NCI-H345 treated with DMSO at 0.1 percent for 48 hours (cell line): ENCODE measurements at regions not wholly inside any gene's neighbourhood (a gene's known extent, or its start where the extent isn't known, plus 50 kb on each side); places are given as distances from the start of the nearest gene placed in this dataset.

ENCODE experiments used
- DNase-seq: peaks from one replicate; lab custom pipeline; 2025; ENCODE audit not compliant: unreplicated experiment; lab: John Stamatoyannopoulos, UW

- no peak for DNase-seq
Measured at GRCh38 chr7:155201325-155202087, 96.2 kb upstream of the INSIG1 start.

GRCh38 chr7:155202106-155202871, 95.4 kb upstream of the INSIG1 start:
- DNase-seq: no peak

GRCh38 chr7:155203059-155203881, 94.4 kb upstream of the INSIG1 start:
- no peak for DNase-seq

DNA sequence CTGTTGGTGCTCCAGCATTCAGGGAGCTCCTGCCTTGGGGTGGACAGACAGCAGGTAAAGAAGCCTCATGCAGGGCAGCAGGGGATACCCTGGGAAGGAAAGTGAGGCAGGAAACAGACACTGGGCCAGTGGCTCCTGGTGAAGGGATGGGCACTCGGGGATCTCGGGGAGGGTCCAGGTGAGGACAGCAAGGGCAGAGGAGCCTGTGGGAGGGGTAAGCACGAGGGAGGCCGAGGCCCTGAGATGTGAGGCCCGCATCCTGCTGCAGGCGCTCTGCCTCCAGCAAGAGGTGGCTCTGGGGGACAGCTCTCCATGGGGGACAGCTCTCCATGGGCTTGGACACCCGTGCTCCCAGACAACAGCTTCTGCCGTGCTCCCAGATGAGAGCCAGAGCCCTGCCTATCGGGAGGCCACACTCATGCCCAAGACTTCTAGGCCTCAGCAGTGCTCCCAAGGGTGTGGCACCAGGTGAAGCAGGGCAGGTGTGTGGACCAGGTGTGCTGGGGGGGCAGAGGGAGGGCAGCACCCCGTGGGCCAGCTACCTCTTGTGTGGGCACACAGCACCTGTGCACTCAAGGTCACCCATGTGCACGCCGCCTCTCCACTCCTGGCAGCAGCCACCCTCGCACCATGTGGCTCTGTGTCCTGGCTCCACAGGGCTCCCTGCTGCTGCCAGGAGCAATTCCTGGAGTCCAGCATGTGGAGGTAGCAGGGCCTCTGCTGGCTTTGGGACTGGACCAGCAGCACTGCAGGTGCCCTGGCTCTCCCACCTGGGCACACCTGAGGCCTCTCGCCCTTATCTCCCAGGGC, 93.6 kb upstream of the INSIG1 start:
- no peak for DNase-seq

DNA sequence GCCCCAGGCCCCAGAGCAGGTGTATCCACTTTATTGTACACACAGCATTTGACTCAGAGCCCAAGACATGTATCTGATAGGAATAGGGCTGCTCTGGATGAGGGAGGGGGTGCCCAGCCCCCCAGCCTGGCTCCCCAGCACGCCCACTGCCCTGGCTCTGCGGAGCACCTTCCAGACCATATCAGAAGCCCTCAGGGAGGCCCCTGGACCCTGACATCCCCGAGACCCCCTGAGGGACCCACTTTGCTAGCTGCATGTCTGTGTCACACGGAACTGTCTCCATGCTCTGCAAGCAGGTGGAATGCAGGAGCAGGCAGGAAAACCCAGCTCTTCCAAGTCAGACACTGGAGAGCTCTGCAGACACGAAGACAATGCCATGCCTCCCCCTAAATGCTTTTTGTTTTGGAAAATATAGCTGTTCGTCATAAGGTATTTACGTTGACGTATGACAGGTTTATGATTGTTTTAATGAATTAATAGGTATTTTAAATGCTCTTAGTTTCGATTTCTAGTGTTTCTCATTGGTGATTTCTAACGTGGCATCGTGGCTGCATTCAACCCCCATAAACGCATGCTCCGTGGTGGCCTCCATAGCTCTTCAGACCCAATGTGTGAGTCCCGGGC, 92.8 kb upstream of the INSIG1 start:
- no peak for DNase-seq

DNA sequence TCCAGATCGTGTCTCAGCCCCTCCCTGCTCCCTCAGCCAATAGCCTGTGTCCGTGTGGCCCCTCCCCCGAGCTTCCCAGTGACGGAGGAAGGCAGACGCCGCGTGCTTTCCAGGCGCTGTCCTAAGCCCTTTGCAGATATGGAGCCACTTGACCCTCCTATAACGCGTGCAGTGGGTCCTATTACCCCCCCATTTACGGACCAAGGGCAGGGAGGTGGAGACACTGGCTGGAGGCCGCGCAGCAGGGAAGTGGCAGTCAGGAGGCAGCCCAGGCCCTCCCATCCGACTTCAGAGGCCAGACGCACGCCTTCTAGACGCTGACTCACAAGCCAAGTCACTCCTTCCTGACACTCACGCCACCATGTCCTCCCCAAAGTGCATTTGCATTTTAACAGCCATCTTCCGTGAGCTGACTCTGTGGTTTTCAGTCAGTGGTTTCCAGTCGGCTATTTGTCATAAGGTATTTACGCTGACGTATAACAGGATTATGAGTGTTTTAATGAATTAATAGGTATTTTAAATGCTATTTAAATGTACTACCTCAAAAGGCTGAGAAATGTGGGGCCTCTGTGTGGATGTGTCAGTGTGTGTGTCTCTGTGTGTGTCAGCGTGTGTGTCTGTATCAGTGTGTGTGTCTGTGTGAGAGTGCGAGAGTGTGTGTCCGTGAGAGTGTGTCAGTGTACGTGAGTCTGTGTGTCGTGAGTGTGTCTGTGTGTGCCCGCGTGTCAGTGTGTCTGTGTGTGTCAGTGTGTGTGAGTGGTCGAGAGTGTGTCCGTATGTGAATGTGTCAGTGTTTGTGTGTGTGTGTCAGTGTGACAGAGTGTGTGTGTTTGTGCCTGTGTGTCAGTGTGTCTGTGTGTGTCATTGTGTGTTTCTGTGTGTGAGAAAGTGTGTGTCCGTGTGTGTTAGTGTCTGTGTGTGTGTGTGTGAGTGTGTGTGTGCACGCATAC, 92.0 kb upstream of the INSIG1 start:
- DNase-seq: no peak

GRCh38 chr7:155206318-155207020, 91.2 kb upstream of the INSIG1 start:
- no peak for DNase-seq

GRCh38 chr7:155207326-155208002, 90.2 kb upstream of the INSIG1 start:
- no peak for DNase-seq

GRCh38 chr7:155208681-155209477, 88.8 kb upstream of the INSIG1 start:
- DNase-seq: no peak

DNA sequence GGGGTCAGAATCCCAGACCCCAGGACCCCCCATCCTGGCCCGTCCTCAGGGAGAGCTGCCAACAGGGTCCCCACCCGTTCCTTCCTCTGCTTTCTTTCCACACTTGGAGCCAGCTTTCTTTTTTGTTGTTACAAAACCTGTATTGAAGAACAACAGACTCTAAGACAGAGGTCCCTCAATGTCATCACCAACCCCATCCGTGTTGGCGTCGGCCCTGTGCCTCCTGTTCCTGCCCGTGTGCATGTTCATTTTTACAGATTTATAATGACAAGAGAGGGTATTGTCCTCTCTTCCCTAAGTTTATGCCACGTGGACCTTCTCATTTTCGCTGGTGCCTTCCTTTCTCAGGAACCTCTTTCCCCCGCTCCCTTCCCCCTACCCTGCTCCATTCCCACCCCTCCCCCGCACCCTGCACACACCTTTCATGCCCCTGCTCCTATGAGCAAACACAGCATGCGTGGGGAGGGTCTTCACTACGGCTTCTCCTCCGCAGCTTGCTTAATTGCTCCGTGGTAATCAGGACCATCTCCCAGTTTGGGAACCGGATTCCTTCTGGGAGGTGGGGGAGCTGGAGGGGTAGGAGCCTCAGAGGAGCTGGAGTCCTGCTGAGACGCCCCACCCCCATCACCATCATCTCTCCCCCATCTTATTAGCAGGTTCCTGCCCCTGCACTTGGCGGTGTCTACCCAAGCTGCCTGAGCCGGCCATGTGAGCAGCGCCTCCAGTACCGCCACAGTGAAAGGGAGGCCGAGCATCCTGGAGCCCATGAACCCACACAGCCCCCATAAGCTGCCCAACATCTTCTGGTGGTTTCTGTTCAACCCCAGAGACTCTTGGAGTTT, 88.0 kb upstream of the INSIG1 start:
- no peak for DNase-seq

- no peak for DNase-seq
Measured at GRCh38 chr7:155210356-155210755, 87.3 kb upstream of the INSIG1 start.

DNA sequence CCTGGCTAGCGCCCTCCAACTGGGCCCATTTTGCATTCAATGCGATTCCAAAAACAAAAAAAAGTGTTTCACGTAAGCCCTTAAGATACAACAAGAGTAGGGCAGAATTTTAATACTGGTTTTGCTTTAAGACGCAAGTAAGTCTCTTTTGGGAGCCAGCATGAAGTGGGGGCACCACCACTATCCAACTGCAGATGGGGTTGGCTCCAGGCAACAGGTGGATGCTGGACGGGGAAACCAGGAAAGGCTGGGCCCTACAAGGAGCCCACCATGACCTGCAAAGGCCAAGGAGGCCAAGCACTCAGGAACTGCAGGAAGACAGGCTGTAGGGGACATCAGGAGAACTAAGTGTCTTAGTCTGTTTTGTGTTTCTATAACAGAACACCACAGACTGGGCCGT, 86.5 kb upstream of the INSIG1 start:
- no peak for DNase-seq

GRCh38 chr7:155211761-155212160, 85.9 kb upstream of the INSIG1 start:
- no peak for DNase-seq

- DNase-seq: no peak
Measured at GRCh38 chr7:155212301-155213015, 85.2 kb upstream of the INSIG1 start.

DNA sequence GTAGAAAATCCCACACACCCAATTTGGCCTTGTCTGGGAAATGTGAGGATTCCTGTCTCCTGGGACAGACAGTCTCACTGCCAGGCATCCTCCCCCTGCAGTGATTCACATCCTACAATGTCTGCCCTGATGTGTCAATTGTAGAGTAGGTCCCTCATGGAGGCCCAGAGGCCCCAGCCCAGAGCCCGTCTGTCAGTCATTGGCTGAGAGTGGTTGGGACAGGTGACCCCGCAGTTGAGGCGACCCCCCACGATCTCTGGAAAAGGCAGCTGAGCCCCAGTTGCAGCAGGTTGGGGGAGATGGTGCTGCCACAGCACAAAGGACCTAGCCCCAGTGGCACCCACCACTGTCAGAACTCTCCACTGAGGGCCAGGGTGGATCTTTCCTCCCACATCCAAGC, 84.3 kb upstream of the INSIG1 start:
- DNase-seq: no peak
